Stomach (tissue), 8 donors: ENCODE measurements at regions not wholly inside any gene's neighbourhood (a gene's known extent, or its start where the extent isn't known, plus 50 kb on each side); places are given as distances from the start of the nearest gene placed in this dataset.

Source experiments
- DNase-seq, 2 donors: peaks; one replicate each; pipeline versions ENCODE4 v3.0.0 to v3.0.0-alpha.2; 2013 to 2019
- H3K27ac ChIP-seq, 5 donors: fragments of 200-600 bp in 4 of 5; sonication (generic) in 4 of 5; one replicate each; pipeline ENCODE4 v1.5.1; 2013 to 2019; ENCODE audit warnings: mild to moderate bottlenecking in 1 of 5, moderate library complexity in 1 of 5
- H3K27me3 ChIP-seq, 3 donors: fragments of 200-600 bp; sonication (generic); one replicate each; pipeline ENCODE4 v1.5.1; 2017 to 2019; ENCODE audit warnings: mixed run types in 1 of 3
- H3K36me3 ChIP-seq, 4 donors: fragments of 200-600 bp; sonication (generic); 1 replicate in 3 of 4; 2 replicates in 1 of 4; pipeline ENCODE4 v1.5.1; 2016 to 2019
- H3K4me1 ChIP-seq, 4 donors: fragments of 200-600 bp; sonication (generic); one replicate each; pipeline ENCODE4 v1.5.1; 2016 to 2019
- H3K4me3 ChIP-seq, 4 donors: fragments of 200-600 bp; sonication (generic) in 3 of 4; one replicate each; pipeline ENCODE4 v1.5.1; 2016 to 2019; ENCODE audit warnings: mild to moderate bottlenecking in 1 of 4
- H3K9me3 ChIP-seq, 4 donors: fragments of 200-600 bp; sonication (generic); one replicate each; pipeline ENCODE4 v1.5.1; 2016 to 2019
- EP300 ChIP-seq: sonication (generic); formaldehyde crosslinking; IDR thresholded peaks from one replicate; pipeline ENCODE4 v1.6.1; 2017; ENCODE audit warnings: antibody characterized with exemption
- POLR2A ChIP-seq, 4 donors: fragments of 450-650 bp; IDR thresholded peaks; one replicate each; pipeline ENCODE4 v1.6.1; 2016; ENCODE audit warnings: antibody characterized with exemption in 4 of 4, control low read depth in 2 of 4, mild to moderate bottlenecking in 1 of 4, moderate library complexity in 1 of 4
- POLR2AphosphoS5 ChIP-seq, 3 donors: sonication (generic); formaldehyde crosslinking; IDR thresholded peaks; one replicate each; pipeline ENCODE4 v1.6.1; 2016; ENCODE audit warnings: antibody characterized with exemption in 3 of 3
- WGBS, 5 donors: extraction: QIAGEN DNeasy Blood & Tissue Kit in 3 of 5; methylation state at CpG; one replicate each; pipeline versions ENCODE4 v1.1.5 to v1.1.7; 2013 to 2018; 5-methylcytosine and 5-hydroxymethylcytosine counted together
- intact Hi-C: fragments of 100-400 bp; cut with DNase I; formaldehyde crosslinking; loops from one replicate; pipeline ENCODE4 v1.15.1; 2023; ENCODE audit warnings: low total_unique reads
- TF ChIP-seq, protein P1 (sequence below), 7 experiments: fragments of 450-650 bp in 4 of 7; fragments of 200-600 bp in 3 of 7; sonication (generic) in 3 of 7; IDR thresholded peaks; one replicate each; pipeline ENCODE4 v1.5.1; 2016 to 2019; ENCODE audit warnings: antibody characterized with exemption in 7 of 7, control low read depth in 2 of 7, mild to moderate bottlenecking in 1 of 7
- donor health status: healthy with polysubstance abuse.
- donor health status: Bipolar disorder and iron deficiency.
- donor health status: healthy.

DNA sequence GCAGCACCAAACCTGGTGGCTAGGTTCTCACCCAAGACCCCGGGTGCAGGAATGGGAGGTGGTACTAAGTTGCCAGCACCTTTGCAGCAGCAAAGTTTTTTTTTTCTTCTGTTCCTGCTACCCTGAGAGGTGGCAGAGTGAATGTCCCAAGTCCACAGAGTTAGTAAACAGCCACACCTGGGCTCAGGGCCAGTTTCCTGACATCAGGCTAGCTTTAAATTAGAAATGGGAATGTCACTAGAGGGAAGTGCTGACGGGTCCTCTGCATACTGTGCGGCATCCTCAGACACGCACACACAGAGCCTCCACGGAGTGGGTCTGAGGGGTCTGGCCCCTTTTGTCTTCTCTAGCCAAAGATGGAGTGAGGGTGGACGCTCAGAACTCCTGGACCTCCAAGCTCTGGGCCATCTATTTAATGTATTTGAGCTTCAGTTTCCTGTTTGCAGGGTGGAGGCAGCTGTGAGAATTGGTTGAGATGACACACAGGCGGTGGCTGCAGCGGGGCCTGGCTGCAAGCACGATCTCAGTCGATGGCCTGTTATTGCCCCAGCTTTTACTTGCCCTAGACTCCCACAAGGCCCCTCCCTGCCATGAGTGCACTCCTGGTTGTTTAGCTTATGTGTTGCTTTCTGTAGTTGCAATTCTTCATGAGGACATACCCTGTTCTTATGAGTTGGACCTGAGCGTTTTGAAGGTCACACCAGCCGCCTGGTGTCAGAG is 751.4 kb upstream of the HS6ST1 start:
- H3K4me1 ChIP-seq, result peaks cover 0 to 18% (median 13%) of the 10 kb centered on the region in 4 donors
- no peaks in the 10 kb centered on the region for H3K27me3 ChIP-seq
- no peaks in the 10 kb centered on the region for H3K9me3 ChIP-seq
- H3K27ac ChIP-seq, result peak overlapping the region in 1 of 5 donors; percentile 7
- no peak overlapping the region for H3K4me3 ChIP-seq
- no peak for TF ChIP-seq EP300
- TF ChIP-seq, protein P1, sequence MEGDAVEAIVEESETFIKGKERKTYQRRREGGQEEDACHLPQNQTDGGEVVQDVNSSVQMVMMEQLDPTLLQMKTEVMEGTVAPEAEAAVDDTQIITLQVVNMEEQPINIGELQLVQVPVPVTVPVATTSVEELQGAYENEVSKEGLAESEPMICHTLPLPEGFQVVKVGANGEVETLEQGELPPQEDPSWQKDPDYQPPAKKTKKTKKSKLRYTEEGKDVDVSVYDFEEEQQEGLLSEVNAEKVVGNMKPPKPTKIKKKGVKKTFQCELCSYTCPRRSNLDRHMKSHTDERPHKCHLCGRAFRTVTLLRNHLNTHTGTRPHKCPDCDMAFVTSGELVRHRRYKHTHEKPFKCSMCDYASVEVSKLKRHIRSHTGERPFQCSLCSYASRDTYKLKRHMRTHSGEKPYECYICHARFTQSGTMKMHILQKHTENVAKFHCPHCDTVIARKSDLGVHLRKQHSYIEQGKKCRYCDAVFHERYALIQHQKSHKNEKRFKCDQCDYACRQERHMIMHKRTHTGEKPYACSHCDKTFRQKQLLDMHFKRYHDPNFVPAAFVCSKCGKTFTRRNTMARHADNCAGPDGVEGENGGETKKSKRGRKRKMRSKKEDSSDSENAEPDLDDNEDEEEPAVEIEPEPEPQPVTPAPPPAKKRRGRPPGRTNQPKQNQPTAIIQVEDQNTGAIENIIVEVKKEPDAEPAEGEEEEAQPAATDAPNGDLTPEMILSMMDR (IDR thresholded peaks at IDR 0.05), result no peak
- TF ChIP-seq POLR2A (IDR thresholded peaks at IDR 0.05), result no peak
- TF ChIP-seq POLR2AphosphoS5 (IDR thresholded peaks at IDR 0.05), result peak in 1 of 3 donors; percentile 10
- WGBS, 5 donors, result 31 to 44% (median 38%) methylated on average over 12 of the region's 12 CpGs
- H3K36me3 ChIP-seq, result no peaks in the 10 kb centered on the region
- DNase-seq, result peak; percentile 70 to 87
- intact Hi-C loops, result no loop called here

DNA sequence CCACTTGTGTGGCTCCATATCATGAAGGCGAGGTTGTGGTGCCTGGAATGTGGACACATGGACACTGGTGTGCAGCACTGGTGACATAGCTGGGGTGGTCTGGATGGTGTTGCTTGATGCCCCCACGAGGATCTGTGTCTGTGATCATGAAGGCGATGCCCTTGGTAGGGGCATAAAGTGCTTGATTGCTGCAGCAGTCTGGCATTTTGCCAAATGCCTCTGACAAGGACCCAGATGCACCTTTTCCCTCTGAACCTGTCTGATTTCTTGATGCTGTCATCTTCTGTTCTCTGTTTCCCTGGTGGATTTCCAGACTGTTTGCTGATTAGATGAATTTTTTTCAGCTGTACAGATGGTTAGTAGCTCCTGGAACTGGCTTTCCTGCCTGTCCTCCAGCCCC is 752.0 kb upstream of the HS6ST1 start:
- WGBS, 5 donors, result 70 to 87% (median 84%) methylated on average over 3 of the region's 3 CpGs
- Histone ChIP-seq H3K4me3 (no peak overlapping the region), H3K27ac (no peak overlapping the region), H3K9me3 (no peaks in the 10 kb centered on the region), H3K36me3 (no peaks in the 10 kb centered on the region), H3K4me1 (peaks cover 0 to 18% (median 13%) of the 10 kb centered on the region in 4 donors), H3K27me3 (no peaks in the 10 kb centered on the region)
- DNase-seq, result no peak
- TF ChIP-seq POLR2AphosphoS5 (IDR thresholded peaks at IDR 0.05), result no peak
- TF ChIP-seq, protein P1 (IDR thresholded peaks at IDR 0.05), result no peak
- no peak for TF ChIP-seq EP300
- intact Hi-C loops, result no loop called here

DNA sequence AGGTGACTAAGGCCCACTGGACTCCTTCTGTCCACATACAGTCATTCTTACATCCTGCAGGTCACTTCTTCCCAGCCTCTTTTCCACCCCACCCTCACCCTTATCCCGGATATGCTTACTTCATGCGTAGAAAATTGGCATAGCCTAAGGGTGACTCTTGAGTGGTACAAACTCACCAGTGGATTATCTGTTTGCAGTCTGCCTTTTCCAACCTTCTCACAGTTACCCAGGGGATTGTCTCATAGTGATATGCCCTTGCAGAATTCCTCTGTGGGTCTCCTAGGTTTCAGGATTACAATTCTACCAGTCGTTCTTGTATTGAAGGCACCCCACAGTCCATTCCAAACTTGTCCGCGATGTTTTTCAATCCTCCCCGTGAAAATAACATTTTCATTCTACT is 752.9 kb upstream of the HS6ST1 start:
- Histone ChIP-seq H3K27me3 (no peaks in the 10 kb centered on the region), H3K4me1 (peaks cover 0 to 18% (median 13%) of the 10 kb centered on the region in 4 donors), H3K27ac (no peak overlapping the region), H3K4me3 (no peak overlapping the region), H3K9me3 (no peaks in the 10 kb centered on the region), H3K36me3 (no peaks in the 10 kb centered on the region)
- DNase-seq, result no peak
- no peak for TF ChIP-seq POLR2A (IDR thresholded peaks at IDR 0.05)
- TF ChIP-seq, protein P1 (IDR thresholded peaks at IDR 0.05), result no peak
- no peak for TF ChIP-seq POLR2AphosphoS5 (IDR thresholded peaks at IDR 0.05)
- TF ChIP-seq EP300, result no peak
- intact Hi-C loops, result no loop called here
- 89 to 94% (median 92%) methylated on average over 6 of the region's 6 CpGs for WGBS, 5 donors

DNA sequence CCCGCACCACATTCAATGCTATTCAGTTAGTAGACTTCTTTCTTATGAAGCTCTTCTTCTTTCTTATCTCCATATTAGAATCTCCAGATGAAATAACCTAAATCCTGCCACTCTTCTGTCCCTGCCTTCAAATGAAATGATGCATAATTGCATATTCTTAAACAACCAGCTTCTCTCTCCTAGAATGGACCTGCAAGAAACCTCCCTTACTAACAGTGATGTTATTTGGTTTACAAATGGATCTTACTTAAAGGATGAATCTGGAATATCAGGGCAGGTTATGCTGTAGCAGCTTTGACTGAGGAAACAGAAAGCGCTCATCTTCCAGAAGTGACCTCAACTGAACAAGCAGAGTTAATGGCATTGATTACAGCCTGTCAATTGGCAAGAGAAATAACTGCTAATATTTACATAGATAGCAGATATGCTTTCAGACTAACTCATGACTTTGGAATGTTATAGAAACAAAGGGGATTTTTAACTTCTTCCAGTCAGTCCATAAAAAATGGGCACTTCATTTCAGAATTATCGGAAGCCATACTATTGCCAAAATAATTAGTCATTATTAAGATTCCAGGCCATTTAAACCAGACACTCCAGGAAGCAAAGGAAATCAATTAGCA is 755.7 kb upstream of the HS6ST1 start:
- Histone ChIP-seq H3K36me3 (no peaks in the 10 kb centered on the region), H3K4me3 (no peak overlapping the region), H3K9me3 (no peaks in the 10 kb centered on the region), H3K4me1 (peaks cover 0 to 14% (median 13%) of the 10 kb centered on the region in 4 donors), H3K27ac (no peak overlapping the region), H3K27me3 (no peaks in the 10 kb centered on the region)
- 49 to 74% (median 65%) methylated on average over 3 of the region's 3 CpGs for WGBS, 5 donors
- no peak for DNase-seq
- intact Hi-C loops, result no loop called here
- TF ChIP-seq, protein P1 (IDR thresholded peaks at IDR 0.05), result no peak
- TF ChIP-seq EP300 (no peak), POLR2A (IDR thresholded peaks at IDR 0.05) (no peak), POLR2AphosphoS5 (IDR thresholded peaks at IDR 0.05) (no peak)
